ENCODE measurements at regions not wholly inside any gene's neighbourhood (a gene's known extent, or its start where the extent isn't known, plus 50 kb on each side); places are given as distances from the start of the nearest gene placed in this dataset.

- SMC1A ChIA-PET (ENCODE audit: uncharacterized antibody, unreplicated experiment): no interaction called here
- H3K9ac ChIP-seq (ENCODE audit: control insufficient read depth, insufficient read depth, low read length): no peak overlapping the region
- TF ChIP-seq YBX1 (IDR thresholded peaks at IDR 0.05) (no peak), SUZ12 (IDR thresholded peaks at IDR 0.05; ENCODE audit: unreplicated experiment) (no peak), JUND (IDR thresholded peaks at IDR 0.05; ENCODE audit: low read depth, low read length) (no peak), REST (IDR thresholded peaks at IDR 0.05; ENCODE audit: low read depth, low read length) (no peak), FOXM1 (IDR thresholded peaks at IDR 0.05; ENCODE audit: low read depth, low read length) (no peak), ZNF384 (IDR thresholded peaks at IDR 0.05; ENCODE audit: borderline replicate concordance, low read depth, low read length) (no peak)
- H2AFZ ChIP-seq (ENCODE audit: control insufficient read depth, low read depth, low read length): no peak overlapping the region
- ATAC-seq (no peak), FAIRE-seq (no peak), DNase-seq (ENCODE audit: low read depth, low spot score) (no peak)
- no peaks in the 10 kb centered on the region for H4K20me1 ChIP-seq (ENCODE audit: control insufficient read depth, insufficient read depth)
- H3K79me2 ChIP-seq (ENCODE audit: control insufficient read depth, insufficient read depth, low read length): no peaks in the 10 kb centered on the region
- H3K4me2 ChIP-seq (ENCODE audit: control insufficient read depth, insufficient read depth): no peak overlapping the region
- intact Hi-C loops (cut with micrococcal nuclease; ENCODE audit: unreplicated experiment): no loop called here
- H3K27me3 ChIP-seq (replicated peaks in 1 of 2; ENCODE audit: control insufficient read depth in 2 of 2, insufficient read depth in 2 of 2, low read length in 1 of 2): no peaks in the 10 kb centered on the region
- RAD21 ChIA-PET (ENCODE audit: unreplicated experiment): no interaction called here
- in situ Hi-C loops (cut with MboI): no loop called here
- no TSS peak for BruUV-seq (replicated peaks)
- CTCF ChIA-PET: interaction anchor here (0.5 kb wide), 1 partner anchor 290 kb away, joined by 3 read pairs; no protein-coding TSS in a partner anchor
- no peaks in the 10 kb centered on the region for H3K4me1 ChIP-seq (ENCODE audit: control insufficient read depth, insufficient read depth, low read length)
- no peaks in the 10 kb centered on the region for H3K36me3 ChIP-seq (ENCODE audit: control insufficient read depth in 2 of 2, insufficient read depth in 2 of 2, low read length in 1 of 2)
- H3K9me3 ChIP-seq (replicated peaks; ENCODE audit: control insufficient read depth, insufficient read depth, low read length): no peaks in the 10 kb centered on the region
- H3K27ac ChIP-seq (ENCODE audit: control insufficient read depth, insufficient read depth): no peak overlapping the region
- H3K4me3 ChIP-seq: no peak overlapping the region
- WGBS (ENCODE audit: insufficient coverage, insufficient replicate concordance, low lambda C conversion rate, missing lambda C conversion rate): 25% methylated on average over 4 of the region's 4 CpGs
- POLR2A ChIA-PET: no interaction called here
Measured at GRCh38 chr7:12815426-12815825, 128.0 kb downstream of the ARL4A start.

Measured in GM12878 (cell line).